H1 (cell line): ENCODE measurements at regions not wholly inside any gene's neighbourhood (a gene's known extent, or its start where the extent isn't known, plus 50 kb on each side); places are given as distances from the start of the nearest gene placed in this dataset.

Source experiments
- E2F6 ChIP-seq: IDR thresholded peaks from 2 replicates; pipeline ENCODE4 v1.6.1; 2012; ENCODE audit warnings: inconsistent platforms
- KDM4A ChIP-seq: IDR thresholded peaks from one replicate; pipeline ENCODE4 v1.7.1; 2012; ENCODE audit warnings: low read depth, mild to moderate bottlenecking, moderate library complexity, low read length, inconsistent platforms; ENCODE audit not compliant: severe bottlenecking

GRCh38 chr11:23679981-23680380 lies 816.9 kb upstream of the LUZP2 start (continued):
- no peak for TF ChIP-seq E2F6
- no peak for TF ChIP-seq KDM4A
